ENCODE measurements at regions not wholly inside any gene's neighbourhood (a gene's known extent, or its start where the extent isn't known, plus 50 kb on each side); places are given as distances from the start of the nearest gene placed in this dataset.

- TF ChIP-seq CTCF (IDR thresholded peaks at IDR 0.05) = no peak
- ATAC-seq (ENCODE audit: low FRiP score) (no peak), DNase-seq (ENCODE audit: low spot score) (no peak)
These were observed 1810.7 kb upstream of the CDH6 start for GRCh38 chr5:29382780-29383179.

GRCh38 chr5:29380029-29380428 lies 1813.5 kb upstream of the CDH6 start:
- no peak for TF ChIP-seq CTCF (IDR thresholded peaks at IDR 0.05)
- no peak for ATAC-seq (ENCODE audit: low FRiP score)

GRCh38 chr5:29379619-29380018 lies 1813.9 kb upstream of the CDH6 start:
- no peak for TF ChIP-seq CTCF (IDR thresholded peaks at IDR 0.05)
- no peak for ATAC-seq (ENCODE audit: low FRiP score)

More at GRCh38 chr5:29380029-29380428, 1813.5 kb upstream of the CDH6 start:
- no peak for DNase-seq (ENCODE audit: low spot score)

GRCh38 chr5:29378104-29378503 lies 1815.4 kb upstream of the CDH6 start:
- TF ChIP-seq CTCF (IDR thresholded peaks at IDR 0.05) = no peak
- no peak for ATAC-seq (ENCODE audit: low FRiP score)
- no peak for DNase-seq (ENCODE audit: low spot score)

More at GRCh38 chr5:29379619-29380018, 1813.9 kb upstream of the CDH6 start:
- DNase-seq (ENCODE audit: low spot score) = no peak

- ATAC-seq (ENCODE audit: low FRiP score) = no peak
- no peak for DNase-seq (ENCODE audit: low spot score)
- TF ChIP-seq CTCF (IDR thresholded peaks at IDR 0.05) = no peak
These were observed 1823.2 kb upstream of the CDH6 start for GRCh38 chr5:29370248-29370647.

GRCh38 chr5:29367176-29367833 lies 1826.2 kb upstream of the CDH6 start:
- ATAC-seq (ENCODE audit: low FRiP score) (no peak), DNase-seq (ENCODE audit: low spot score) (no peak)
- no peak for TF ChIP-seq CTCF (IDR thresholded peaks at IDR 0.05)

- TF ChIP-seq CTCF (IDR thresholded peaks at IDR 0.05) = no peak
- ATAC-seq (ENCODE audit: low FRiP score) (no peak), DNase-seq (ENCODE audit: low spot score) (no peak)
These were observed 1842.3 kb upstream of the CDH6 start for GRCh38 chr5:29351170-29351569.
